Left lung (tissue), 4 donors: ENCODE measurements at regions not wholly inside any gene's neighbourhood (a gene's known extent, or its start where the extent isn't known, plus 50 kb on each side); places are given as distances from the start of the nearest gene placed in this dataset.
A peak's percentile ranks its signal among the peaks of the same experiment; 100 is the strongest.

Experiments
- ATAC-seq: fragments of 200-7000 bp; cut with Tn5 transposase; one replicate; pipeline ENCODE4 v1.9.1; 2020; ENCODE audit warnings: moderate library complexity
- DNase-seq, 4 donors: peaks; one replicate each; pipeline ENCODE4 v3.0.0-alpha.2; 2013 to 2020
- H3K27ac ChIP-seq, 2 donors: fragments of 200-600 bp; sonication (generic) in 1 of 2; one replicate each; pipeline versions ENCODE4 v1.5.0 to v1.8.0; 2020 to 2021
- H3K27me3 ChIP-seq, 2 donors: fragments of 200-600 bp; sonication (generic) in 1 of 2; one replicate each; pipeline versions ENCODE4 v1.5.0 to v1.8.0; 2020 to 2021
- H3K36me3 ChIP-seq, 2 donors: fragments of 200-600 bp; sonication (generic) in 1 of 2; one replicate each; pipeline versions ENCODE4 v1.5.0 to v1.8.0; 2020 to 2021
- H3K4me1 ChIP-seq, 2 donors: fragments of 200-600 bp; one replicate each; pipeline ENCODE4 v1.8.0; 2021
- H3K4me3 ChIP-seq, 2 donors: fragments of 200-600 bp; sonication (generic) in 1 of 2; one replicate each; pipeline versions ENCODE4 v1.5.0 to v1.8.0; 2020 to 2021; ENCODE audit warnings: mild to moderate bottlenecking in 1 of 2
- H3K9me3 ChIP-seq, 2 donors: fragments of 200-600 bp; sonication (generic) in 1 of 2; one replicate each; pipeline versions ENCODE4 v1.5.0 to v1.8.0; 2020 to 2021
- intact Hi-C, 2 donors: fragments of 100-400 bp; cut with DNase I; formaldehyde crosslinking; loops; one replicate each; pipeline versions ENCODE4 v1.11.2 to v1.14.2; 2022
- TF ChIP-seq, protein P1 (sequence below), 2 donors: fragments of 200-600 bp; sonication (generic) in 1 of 2; IDR thresholded peaks; one replicate each; pipeline versions ENCODE4 v1.5.0 to v1.8.0; 2021; ENCODE audit warnings: antibody characterized with exemption in 2 of 2
- donor health status: DM: no; HTN: yes; CAD: no.
- donor health status: DM: no; HTN: no; CAD: no.

DNA sequence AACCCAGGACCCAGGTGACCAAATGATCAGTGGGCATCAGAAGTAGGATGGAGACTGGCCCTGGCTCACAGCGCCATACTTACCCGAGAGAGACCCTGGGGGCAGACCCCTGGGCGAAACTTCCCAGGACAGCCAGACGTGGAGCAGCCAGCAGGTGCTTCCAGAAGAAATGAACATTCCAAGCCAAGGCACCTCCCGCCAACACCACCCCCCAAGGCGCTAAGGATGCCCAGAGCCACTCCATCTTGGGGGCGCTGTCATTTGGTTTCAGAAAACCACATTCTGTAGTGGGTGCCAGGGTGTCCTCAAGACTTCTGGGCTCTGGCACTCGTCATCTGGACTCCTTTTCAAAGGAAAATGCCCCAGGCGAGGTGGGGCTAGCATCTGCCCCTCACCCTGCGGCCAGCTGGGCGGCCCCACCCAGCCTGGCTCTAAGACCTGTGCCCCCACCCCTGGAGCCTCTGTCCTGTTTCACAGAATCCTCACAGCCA is 98.8 kb downstream of the RIPK4 start:
- Histone ChIP-seq H3K4me3 (no peak overlapping the region), H3K4me1 (peaks cover 0 to 5% of the 10 kb centered on the region in 2 donors), H3K9me3 (no peaks in the 10 kb centered on the region), H3K36me3 (no peaks in the 10 kb centered on the region), H3K27me3 (peaks cover 0 to 4% of the 10 kb centered on the region in 2 donors), H3K27ac (no peak overlapping the region)
- TF ChIP-seq, protein P1, sequence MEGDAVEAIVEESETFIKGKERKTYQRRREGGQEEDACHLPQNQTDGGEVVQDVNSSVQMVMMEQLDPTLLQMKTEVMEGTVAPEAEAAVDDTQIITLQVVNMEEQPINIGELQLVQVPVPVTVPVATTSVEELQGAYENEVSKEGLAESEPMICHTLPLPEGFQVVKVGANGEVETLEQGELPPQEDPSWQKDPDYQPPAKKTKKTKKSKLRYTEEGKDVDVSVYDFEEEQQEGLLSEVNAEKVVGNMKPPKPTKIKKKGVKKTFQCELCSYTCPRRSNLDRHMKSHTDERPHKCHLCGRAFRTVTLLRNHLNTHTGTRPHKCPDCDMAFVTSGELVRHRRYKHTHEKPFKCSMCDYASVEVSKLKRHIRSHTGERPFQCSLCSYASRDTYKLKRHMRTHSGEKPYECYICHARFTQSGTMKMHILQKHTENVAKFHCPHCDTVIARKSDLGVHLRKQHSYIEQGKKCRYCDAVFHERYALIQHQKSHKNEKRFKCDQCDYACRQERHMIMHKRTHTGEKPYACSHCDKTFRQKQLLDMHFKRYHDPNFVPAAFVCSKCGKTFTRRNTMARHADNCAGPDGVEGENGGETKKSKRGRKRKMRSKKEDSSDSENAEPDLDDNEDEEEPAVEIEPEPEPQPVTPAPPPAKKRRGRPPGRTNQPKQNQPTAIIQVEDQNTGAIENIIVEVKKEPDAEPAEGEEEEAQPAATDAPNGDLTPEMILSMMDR (IDR thresholded peaks at IDR 0.05) = no peak
- no peak for ATAC-seq
- peak in 1 of 4 donors; percentile 28 for DNase-seq
- intact Hi-C loops = no loop called here

DNA sequence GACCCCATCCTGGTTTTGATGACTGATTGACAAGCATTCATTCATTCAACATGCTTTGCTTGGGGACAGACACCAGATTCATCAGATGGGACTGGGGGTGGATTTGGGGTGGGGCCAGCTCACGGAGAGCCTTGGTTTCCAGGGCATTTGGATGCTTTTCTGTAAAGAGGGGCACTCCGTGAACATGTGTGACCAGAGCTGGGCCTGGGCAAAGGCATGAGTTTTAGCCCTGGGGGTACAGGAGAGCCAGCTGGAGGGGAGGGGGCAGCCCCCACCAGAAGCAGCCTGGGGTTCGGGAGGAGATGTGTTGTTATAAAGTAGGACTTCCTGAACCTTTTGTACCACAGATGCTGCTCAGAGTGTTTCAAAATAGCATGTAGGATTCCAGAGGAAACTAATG is 99.7 kb downstream of the RIPK4 start:
- no peak overlapping the region for H3K27ac ChIP-seq
- H3K36me3 ChIP-seq = no peaks in the 10 kb centered on the region
- TF ChIP-seq, protein P1 (IDR thresholded peaks at IDR 0.05) = no peak
- ATAC-seq = no peak
- no peak for DNase-seq
- H3K4me1 ChIP-seq = peaks cover 0 to 5% of the 10 kb centered on the region in 2 donors
- H3K4me3 ChIP-seq = no peak overlapping the region
- no peaks in the 10 kb centered on the region for H3K9me3 ChIP-seq
- H3K27me3 ChIP-seq = peaks cover 0 to 4% of the 10 kb centered on the region in 2 donors
- intact Hi-C loops = no loop called here

DNA sequence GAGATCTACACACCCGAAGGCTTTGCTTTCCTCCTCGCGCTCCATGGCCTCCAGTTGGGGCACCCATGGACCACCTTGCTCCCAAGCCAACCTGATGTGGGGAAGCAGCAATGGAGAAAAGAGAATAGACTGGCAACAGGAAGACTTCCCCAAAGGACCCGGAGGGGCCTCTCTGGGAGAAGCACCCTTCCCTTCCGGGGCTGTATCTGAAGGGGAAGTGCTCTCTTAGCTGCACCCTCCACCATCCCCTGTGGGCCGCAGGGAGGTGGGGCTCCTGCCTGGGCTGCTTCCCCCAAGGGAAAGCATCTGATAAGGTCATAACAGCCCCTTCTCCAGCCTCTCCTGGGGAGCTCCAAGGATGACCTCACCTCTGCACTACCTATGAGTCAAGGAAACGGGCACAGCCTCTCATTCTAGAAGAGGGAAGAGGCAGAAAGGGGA is 100.2 kb downstream of the RIPK4 start:
- H3K4me1 ChIP-seq = peaks cover 0 to 5% of the 10 kb centered on the region in 2 donors
- H3K36me3 ChIP-seq = no peaks in the 10 kb centered on the region
- intact Hi-C loops = no loop called here
- H3K9me3 ChIP-seq = no peaks in the 10 kb centered on the region
- TF ChIP-seq, protein P1 (IDR thresholded peaks at IDR 0.05) = no peak
- DNase-seq = peak in 1 of 4 donors; percentile 76
- peaks cover 0 to 4% of the 10 kb centered on the region in 2 donors for H3K27me3 ChIP-seq
- no peak overlapping the region for H3K4me3 ChIP-seq
- no peak overlapping the region for H3K27ac ChIP-seq
- ATAC-seq = peak; percentile 21

DNA sequence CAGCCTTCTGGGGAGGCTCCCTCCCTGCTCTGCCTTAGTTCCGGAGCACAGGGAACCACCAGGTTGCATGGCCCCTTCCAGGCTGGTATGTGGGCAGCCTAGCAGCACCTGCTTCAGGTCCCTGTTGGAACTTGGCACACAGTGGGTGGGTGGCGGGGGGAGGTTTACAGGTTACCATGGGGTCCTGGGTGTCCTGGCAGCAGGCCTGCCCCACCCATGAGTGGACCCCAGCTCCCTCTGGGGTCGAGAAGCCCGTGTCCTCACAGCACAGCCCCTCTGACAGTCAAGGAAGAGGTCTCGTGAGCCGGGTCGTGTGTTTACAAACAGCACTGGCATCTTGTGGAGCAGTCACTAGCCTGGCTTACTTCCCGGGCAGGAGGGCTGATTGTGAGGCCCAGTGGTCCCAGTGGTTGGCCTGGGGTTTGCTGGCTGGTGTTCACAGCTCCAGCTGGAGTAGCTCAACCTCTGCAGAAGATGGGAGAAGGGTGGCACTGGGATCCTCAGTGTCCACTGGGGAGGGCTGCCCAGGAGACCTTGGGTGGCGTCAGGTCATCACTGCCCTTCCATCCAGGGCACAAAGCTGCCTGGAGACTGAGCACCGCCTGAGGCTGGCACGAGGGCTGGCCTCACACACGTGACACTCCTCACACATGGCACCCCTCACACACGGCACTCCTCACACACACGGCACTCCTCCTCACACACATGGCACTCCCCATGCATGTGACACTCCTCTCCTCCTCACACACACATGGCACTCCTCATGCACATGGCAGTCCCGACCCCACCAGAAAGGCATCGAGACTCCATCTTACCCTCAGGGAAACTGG is 100.9 kb downstream of the RIPK4 start:
- TF ChIP-seq, protein P1 (IDR thresholded peaks at IDR 0.05) = no peak
- peaks cover 0 to 4% of the 10 kb centered on the region in 2 donors for H3K27me3 ChIP-seq
- peaks cover 0 to 5% of the 10 kb centered on the region in 2 donors for H3K4me1 ChIP-seq
- no peaks in the 10 kb centered on the region for H3K9me3 ChIP-seq
- DNase-seq (no peak), ATAC-seq (no peak)
- intact Hi-C loops = no loop called here
- no peaks in the 10 kb centered on the region for H3K36me3 ChIP-seq
- H3K27ac ChIP-seq = no peak overlapping the region
- H3K4me3 ChIP-seq = no peak overlapping the region
